GM19239 (cell line): ENCODE measurements at regions not wholly inside any gene's neighbourhood (a gene's known extent, or its start where the extent isn't known, plus 50 kb on each side); places are given as distances from the start of the nearest gene placed in this dataset.
A peak's percentile ranks its signal among the peaks of the same experiment; 100 is the strongest.
"Not testable (repeated sequence)": the region's sequence is repeated elsewhere in the genome, so short reads cannot be mapped to it uniquely, and the experiment has no call there.

Source experiments
- DNase-seq: peaks from one replicate; pipeline ENCODE4 v3.0.0; 2011; ENCODE audit warnings: low spot score; ENCODE audit not compliant: insufficient read length
- FAIRE-seq: peaks from 2 replicates; lab custom pipeline; 2011; peaks lifted over from hg19 to GRCh38; lab: Jason Lieb, UNC

DNA sequence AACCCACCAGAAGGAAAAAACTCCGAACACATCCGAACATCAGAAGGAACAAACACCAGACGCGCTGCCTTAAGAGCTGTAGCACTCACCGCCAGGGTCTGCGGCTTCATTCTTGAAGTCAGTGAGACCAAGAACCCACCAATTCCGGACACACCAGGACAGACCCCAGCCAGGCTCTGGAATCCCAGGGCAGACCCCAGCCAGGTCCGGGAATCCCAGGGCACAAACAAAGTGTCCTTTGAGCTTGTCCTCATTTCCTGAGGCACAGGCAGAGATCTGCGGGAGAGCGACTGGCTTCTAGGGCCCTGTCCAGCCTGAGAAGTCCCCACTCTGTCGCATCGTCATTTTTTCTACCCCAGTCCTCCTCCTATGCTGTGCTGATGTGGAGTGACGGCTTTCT lies 461.1 kb downstream of the ACTL7B start:
- no peak for FAIRE-seq
- no peak for DNase-seq

GRCh38 chr9:108393481-108394001 lies 462.2 kb downstream of the ACTL7B start:
- DNase-seq, FAIRE-seq: not testable (repeated sequence)

GRCh38 chr9:108392877-108393276 lies 462.9 kb downstream of the ACTL7B start:
- FAIRE-seq: no peak
- no peak for DNase-seq

GRCh38 chr9:108389056-108389455 lies 466.7 kb downstream of the ACTL7B start:
- DNase-seq (peak; percentile 25), FAIRE-seq (no peak)

DNA sequence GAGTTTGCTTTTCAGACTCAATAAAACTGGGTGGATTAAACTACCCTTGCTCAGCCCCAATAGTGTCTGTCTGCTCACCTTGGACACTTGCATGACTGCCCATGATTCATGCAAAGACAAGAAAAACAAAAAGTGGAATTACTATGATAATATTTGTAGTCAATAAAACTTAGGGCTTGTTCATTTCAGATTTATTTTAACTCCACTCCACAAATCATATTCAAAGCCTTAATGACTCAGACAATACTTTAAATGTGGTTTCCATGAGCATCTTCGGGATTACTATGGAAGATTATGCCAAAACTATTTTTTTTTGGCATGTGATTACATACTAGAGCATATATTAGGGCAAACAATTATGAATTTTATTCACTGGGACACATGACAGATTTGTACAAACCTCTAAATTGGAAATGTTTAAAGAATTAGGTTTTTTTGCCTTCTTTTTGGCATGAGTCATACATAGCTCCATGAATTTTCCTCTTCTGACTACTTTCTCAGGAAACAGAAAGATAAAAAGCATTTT lies 468.9 kb downstream of the ACTL7B start:
- DNase-seq: no peak
- FAIRE-seq: no peak

- FAIRE-seq: no peak
Measured at GRCh38 chr9:108386032-108386431, 469.8 kb downstream of the ACTL7B start.

GRCh38 chr9:108383796-108384195 lies 472.0 kb downstream of the ACTL7B start:
- no peak for FAIRE-seq
- DNase-seq: no peak

More at GRCh38 chr9:108386032-108386431, 469.8 kb downstream of the ACTL7B start:
- no peak for DNase-seq

DNA sequence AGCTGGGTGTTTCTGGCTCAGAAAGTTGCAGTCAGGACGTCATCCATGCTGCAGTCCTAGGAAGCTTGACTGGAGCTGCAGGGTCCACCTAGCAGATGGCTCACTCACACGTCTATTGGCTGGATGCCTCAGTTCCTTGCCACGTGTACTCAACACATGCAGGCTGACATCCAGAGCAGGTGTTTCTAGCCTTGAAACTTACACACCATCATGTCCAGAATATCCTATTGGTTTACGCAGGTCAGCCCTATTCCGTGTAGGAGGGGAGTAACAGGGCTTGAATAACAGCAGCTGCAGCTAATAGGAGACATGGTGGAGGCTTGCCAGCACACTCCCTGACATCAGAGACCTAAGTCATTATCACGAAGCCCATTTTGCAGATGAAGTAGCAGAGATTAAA lies 473.5 kb downstream of the ACTL7B start:
- no peak for DNase-seq
- FAIRE-seq: no peak

DNA sequence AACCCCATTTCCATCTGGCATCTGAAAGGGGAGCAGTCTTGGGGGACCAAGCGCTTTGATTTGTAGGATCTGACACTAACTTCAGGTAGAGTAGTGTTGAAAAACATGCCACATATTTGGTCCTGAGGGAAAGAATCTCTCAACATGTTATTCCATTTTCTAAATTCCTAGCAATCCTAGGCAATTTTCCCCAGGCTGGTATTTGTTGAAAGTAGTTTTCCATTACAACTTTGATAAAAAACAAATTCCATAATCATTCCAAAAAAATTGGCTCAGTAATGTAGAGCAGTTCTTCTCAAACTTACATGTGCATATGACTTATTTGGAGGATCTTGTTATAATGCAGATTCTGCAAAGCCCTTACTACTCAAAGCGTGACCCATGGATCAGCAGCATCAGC lies 477.9 kb downstream of the ACTL7B start:
- no peak for FAIRE-seq

DNA sequence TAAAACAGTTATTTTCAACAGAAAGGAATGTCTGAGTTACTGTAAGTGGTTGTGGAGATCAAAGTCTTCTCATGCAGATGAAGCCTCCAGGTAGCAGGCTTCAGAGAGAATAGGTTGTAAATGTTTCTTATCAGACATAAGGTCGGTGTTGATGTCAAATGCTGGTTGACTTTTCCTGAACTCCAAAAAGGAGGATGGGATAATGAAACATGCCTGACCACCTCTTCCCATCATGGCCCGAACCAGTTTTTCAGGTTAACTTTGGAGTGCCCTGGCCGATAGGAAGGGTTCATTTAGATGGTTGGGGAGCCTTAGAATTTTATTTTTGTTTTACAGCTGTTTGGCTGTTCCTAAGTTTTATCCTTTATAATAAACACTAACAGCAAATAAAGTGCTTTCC lies 478.4 kb downstream of the ACTL7B start:
- FAIRE-seq: no peak

More for the DNA sequence above, 477.9 kb downstream of the ACTL7B start:
- DNase-seq: no peak

DNA sequence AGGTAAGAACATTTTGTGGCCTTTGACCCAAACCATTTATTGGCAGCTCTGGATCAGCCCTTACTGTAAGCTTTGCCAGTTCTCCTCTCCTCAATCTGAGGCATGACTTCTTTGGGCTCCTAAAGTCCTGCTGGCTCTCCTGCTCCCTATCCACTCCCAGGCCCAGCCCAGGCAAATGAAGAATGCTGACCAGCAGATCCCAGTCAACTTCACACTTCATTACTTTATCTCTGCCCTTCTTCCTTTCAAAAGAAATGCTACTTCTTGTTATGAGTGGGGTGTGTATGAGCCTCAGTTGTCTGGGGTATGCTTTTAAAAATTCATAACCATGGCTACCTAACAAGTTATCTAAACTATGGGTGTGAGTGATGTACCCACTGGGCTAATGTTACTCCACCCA lies 479.6 kb downstream of the ACTL7B start:
- DNase-seq (no peak), FAIRE-seq (no peak)

More for the DNA sequence above, 478.4 kb downstream of the ACTL7B start:
- no peak for DNase-seq

DNA sequence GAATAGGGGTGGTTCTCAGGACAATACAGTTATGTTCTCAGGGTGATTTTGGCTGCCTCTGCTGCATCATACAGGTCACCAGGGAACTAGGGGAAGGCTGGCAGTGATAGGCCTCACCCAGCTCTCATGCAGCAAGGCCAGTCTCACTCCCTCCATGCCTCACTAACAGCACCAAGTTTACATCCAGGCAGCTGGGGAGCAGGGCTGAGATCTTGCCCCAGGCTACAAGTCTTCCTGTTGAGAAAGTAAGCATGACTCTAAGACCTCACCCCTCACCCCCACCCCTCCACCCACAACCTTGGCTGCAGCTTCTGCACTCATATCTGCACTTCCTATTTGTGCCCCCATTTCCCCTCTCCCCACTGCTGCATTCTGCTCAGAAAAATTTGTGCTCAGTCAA lies 481.2 kb downstream of the ACTL7B start:
- FAIRE-seq: no peak
- DNase-seq: no peak

DNA sequence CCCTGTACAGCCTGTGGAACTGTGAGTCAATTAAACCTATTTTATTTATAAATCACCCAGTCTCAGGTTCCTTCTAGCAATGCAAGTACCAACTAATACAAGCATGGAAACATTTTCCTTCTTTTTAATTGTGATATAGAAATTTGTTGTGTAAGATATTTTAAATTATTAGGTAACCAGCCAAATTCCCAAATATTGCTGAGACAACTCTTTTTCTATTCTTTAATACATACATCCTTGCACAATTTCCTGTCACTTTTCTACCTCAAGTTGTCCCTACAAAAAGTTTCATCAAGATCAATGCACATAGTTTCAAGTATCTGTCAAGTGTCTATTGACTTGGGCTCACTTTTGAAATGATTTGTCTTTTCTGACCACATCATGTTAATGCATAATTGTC lies 488.6 kb downstream of the ACTL7B start:
- no peak for DNase-seq
- FAIRE-seq: no peak

DNA sequence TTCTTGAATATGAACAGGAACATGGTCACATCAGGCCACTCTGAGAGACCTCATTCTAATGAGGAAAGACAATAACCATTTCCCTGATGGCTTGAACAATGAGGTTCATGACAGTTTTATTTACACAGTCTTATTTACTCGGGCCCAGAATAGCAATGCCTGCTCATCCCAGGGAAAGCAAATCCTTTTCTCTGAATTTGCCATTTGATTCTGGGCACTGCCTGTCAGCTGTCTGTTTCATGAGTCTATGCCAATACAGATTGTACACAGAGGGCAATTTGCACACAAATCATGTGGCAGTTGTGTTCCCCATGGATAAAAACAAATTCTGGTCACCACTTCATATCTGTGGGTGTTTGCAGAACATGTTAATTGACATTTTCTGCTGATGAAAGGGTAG lies 492.5 kb downstream of the ACTL7B start:
- DNase-seq (no peak), FAIRE-seq (no peak)

GRCh38 chr9:108360304-108360703 lies 495.5 kb downstream of the ACTL7B start:
- FAIRE-seq (no peak), DNase-seq (no peak)

GRCh38 chr9:108356806-108357205 lies 499.0 kb downstream of the ACTL7B start:
- DNase-seq (no peak), FAIRE-seq (no peak)

DNA sequence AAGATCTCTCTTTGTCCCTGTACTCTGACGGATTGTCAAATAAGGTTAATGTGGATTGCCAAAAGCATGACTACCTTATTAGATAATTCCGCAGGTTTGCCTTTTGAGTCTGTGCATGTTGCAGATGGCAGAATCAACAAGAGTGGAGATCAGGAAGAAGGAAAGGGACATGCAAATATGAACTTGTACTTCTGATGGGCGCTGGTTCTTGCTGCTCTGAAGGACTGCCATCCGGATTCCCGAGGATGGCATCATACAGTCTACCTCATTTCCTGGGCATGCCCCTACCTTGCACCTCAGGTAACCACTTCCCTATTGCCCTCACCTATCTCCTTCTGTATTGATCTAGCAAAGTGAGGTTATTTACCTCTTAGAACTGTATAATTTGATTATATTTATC lies 504.2 kb downstream of the ACTL7B start:
- no peak for FAIRE-seq

GRCh38 chr9:108347463-108348188 lies 508.2 kb downstream of the ACTL7B start:
- FAIRE-seq (no peak), DNase-seq (no peak)

More for the DNA sequence above, 504.2 kb downstream of the ACTL7B start:
- DNase-seq: no peak

DNA sequence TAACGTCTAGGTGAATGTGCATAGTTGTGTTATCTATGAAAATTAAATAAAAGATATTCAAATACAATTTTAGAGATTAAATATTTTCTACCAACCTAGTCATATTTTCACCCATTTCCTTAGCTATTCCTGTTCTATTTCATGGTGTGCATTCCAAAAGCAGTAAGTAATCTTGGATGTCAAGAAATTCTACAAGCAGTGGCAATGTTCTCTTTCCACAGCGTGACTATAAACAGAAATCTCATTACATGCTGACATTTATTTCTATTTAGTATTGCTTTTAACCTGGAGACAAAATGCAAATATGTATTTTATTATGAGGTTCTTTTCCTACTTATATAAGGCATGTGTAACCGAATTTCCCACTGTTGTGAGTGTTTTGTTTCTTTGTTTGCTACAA lies 510.0 kb downstream of the ACTL7B start:
- DNase-seq (no peak), FAIRE-seq (no peak)

DNA sequence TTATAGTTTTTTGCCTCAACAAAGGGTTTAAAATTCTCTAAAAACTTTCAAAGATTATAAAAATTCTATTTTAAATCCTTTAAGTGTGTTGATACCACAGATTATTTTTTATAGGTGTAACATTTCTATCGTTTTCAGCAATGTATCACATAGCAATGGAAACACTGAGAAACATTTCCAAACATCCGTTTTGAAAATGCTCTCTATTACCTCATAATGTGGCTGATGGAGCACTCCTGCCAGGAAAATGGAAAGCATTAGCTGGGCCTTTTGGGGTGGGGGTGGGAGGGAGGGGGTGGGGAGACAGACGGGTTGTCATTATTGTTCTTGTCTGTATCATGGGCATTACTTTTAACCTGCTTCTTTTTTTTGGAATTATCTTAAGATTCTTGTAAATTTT lies 516.5 kb downstream of the ACTL7B start:
- no peak for FAIRE-seq

DNA sequence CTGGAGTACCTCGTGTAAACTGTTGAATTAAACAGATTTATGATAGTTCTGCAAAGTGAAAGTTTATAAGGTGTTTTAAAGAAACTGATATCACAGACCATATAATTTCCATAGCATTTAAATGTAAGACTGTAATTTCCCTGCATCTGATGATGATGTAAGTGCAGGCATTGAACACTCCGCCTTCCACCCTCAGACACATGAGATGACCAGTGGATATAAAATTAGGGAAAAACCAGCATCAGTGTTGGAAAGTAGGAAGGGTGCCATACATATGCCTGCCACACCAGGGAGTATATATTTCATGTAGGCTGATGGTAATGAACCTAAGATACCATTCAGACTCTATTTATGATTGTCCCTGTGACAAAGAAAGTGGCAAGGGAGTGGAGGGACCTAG lies 519.2 kb downstream of the ACTL7B start:
- FAIRE-seq (no peak), DNase-seq (no peak)

More for the DNA sequence above, 516.5 kb downstream of the ACTL7B start:
- no peak for DNase-seq

- FAIRE-seq: no peak
- DNase-seq: no peak
Measured at GRCh38 chr9:108333530-108333983, 522.2 kb downstream of the ACTL7B start.
